HG03571 (cell line): ENCODE measurements at regions not wholly inside any gene's neighbourhood (a gene's known extent, or its start where the extent isn't known, plus 50 kb on each side); places are given as distances from the start of the nearest gene placed in this dataset.
"Not testable (repeated sequence)": the region's sequence is repeated elsewhere in the genome, so short reads cannot be mapped to it uniquely, and the experiment has no call there.

Experiments used
- ATAC-seq: cut with Tn5 transposase; IDR thresholded peaks from one replicate; pipeline ENCODE4 v1.9.1; 2021; ENCODE audit not compliant: unreplicated experiment

- no peak for ATAC-seq
These were observed 177.1 kb upstream of the SLC38A2 start for GRCh38 chr12:46549527-46550265.

GRCh38 chr12:46548605-46549071 lies 176.1 kb upstream of the SLC38A2 start:
- ATAC-seq, result no peak

- no peak for ATAC-seq
These were observed 175.1 kb upstream of the SLC38A2 start for GRCh38 chr12:46547421-46548354.

GRCh38 chr12:46546634-46547273 lies 174.2 kb upstream of the SLC38A2 start:
- ATAC-seq, result peak; percentile 61

GRCh38 chr12:46543378-46543795 lies 170.8 kb upstream of the SLC38A2 start:
- not testable (repeated sequence) for ATAC-seq

- ATAC-seq, result no peak
These were observed 166.4 kb upstream of the SLC38A2 start for GRCh38 chr12:46538976-46539375.

GRCh38 chr12:46537387-46537955 lies 164.9 kb upstream of the SLC38A2 start:
- ATAC-seq, result no peak

- peak; percentile 75 for ATAC-seq
These were observed 163.7 kb upstream of the SLC38A2 start for GRCh38 chr12:46536316-46536715.

- no peak for ATAC-seq
These were observed 163.3 kb upstream of the SLC38A2 start for GRCh38 chr12:46535907-46536306.

GRCh38 chr12:46535376-46535775 lies 162.8 kb upstream of the SLC38A2 start:
- no peak for ATAC-seq

GRCh38 chr12:46534327-46534840 lies 161.8 kb upstream of the SLC38A2 start:
- ATAC-seq, result no peak

GRCh38 chr12:46533723-46534122 lies 161.2 kb upstream of the SLC38A2 start:
- ATAC-seq, result no peak

GRCh38 chr12:46531804-46532203 lies 159.2 kb upstream of the SLC38A2 start:
- no peak for ATAC-seq

- ATAC-seq, result no peak
These were observed 158.6 kb upstream of the SLC38A2 start for GRCh38 chr12:46531059-46531785.

- ATAC-seq, result no peak
These were observed 157.9 kb upstream of the SLC38A2 start for GRCh38 chr12:46530373-46531056.

- ATAC-seq, result no peak
These were observed 153.7 kb upstream of the SLC38A2 start for GRCh38 chr12:46526233-46526632.

- ATAC-seq, result no peak
These were observed 152.2 kb upstream of the SLC38A2 start for GRCh38 chr12:46524778-46525177.

GRCh38 chr12:46523863-46524770 lies 151.5 kb upstream of the SLC38A2 start:
- no peak for ATAC-seq

GRCh38 chr12:46523446-46523845 lies 150.9 kb upstream of the SLC38A2 start:
- ATAC-seq, result no peak
